Stimulated activated CD4-positive, alpha-beta T cell treated with anti-CD3 and anti-CD28 coated beads, TNF-alpha, amount 100 ng/mL, for 1 hour (primary cell): ENCODE measurements at regions not wholly inside any gene's neighbourhood (a gene's known extent, or its start where the extent isn't known, plus 50 kb on each side); places are given as distances from the start of the nearest gene placed in this dataset.

Source experiments
- DNase-seq, 3 donors: peaks; one replicate each; pipeline ENCODE4 v3.0.0-alpha.2; 2020; ENCODE audit warnings: low read depth in 3 of 3, low spot score in 1 of 3

DNA sequence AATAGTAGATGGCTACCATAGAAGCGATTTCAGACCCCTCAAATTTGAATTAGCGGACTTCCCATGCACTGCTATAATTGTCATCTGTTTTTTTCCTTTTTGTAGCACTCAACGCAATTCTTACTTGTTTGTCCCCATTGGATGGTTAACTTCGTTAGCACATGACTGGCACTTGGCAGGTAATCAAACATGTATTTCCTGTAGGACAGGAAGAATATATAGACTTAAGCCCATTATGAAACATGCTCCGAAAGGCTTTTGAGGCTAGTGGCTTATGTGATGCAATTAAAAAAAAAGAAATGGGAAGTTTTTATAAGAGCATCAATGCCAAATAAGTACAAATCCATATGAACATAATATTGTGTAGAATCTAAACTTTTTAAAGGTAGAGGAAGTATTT, 301.2 kb downstream of the PSAT1 start:
- no peak for DNase-seq

DNA sequence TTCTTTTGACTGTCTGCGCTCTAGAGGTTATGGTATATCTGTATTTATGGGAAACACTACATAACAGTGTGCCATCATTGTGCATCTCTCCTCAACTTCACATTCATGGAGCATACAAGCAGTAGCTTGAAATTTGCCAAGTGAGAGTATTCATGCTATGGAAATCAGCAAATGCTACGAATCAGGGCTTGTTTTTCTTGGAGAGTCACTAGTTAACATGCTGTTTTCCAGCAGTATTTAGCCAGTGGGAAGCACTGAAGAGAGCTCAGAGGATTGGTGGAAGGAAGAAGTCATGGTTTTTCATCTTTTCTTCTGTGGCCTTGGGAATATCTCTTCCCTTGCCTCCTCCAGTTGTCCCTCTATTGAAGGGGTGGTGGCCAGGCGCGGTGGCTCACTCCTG, 303.0 kb downstream of the PSAT1 start:
- no peak for DNase-seq

- DNase-seq: no peak
Measured at GRCh38 chr9:78601957-78602565, 305.1 kb downstream of the PSAT1 start.

GRCh38 chr9:78605041-78606000, 308.4 kb downstream of the PSAT1 start:
- no peak for DNase-seq

DNA sequence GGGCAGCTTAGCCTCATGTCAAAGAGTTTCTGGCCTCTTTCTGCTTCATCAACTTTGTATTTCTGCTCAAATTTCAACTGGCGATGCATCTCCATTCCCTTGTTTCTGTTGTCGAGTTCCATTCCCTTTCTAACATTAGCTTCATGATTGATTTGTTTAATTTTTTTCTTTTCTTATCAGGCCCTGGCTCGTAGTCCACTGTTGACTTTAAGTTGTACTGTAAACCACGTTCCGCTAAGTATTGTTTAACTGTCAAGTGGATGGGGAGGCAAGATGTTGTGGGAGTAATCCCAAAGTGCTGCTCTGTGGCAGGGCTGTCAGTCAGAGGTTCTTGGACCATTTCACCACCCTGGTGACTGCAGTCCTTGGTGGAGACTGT, 309.1 kb downstream of the PSAT1 start:
- DNase-seq: no peak

- DNase-seq: no peak
Measured at GRCh38 chr9:78607853-78608252, 310.9 kb downstream of the PSAT1 start.

- DNase-seq: no peak
Measured at GRCh38 chr9:78609450-78609849, 312.5 kb downstream of the PSAT1 start.

GRCh38 chr9:78612091-78612490, 315.2 kb downstream of the PSAT1 start:
- DNase-seq: no peak

DNA sequence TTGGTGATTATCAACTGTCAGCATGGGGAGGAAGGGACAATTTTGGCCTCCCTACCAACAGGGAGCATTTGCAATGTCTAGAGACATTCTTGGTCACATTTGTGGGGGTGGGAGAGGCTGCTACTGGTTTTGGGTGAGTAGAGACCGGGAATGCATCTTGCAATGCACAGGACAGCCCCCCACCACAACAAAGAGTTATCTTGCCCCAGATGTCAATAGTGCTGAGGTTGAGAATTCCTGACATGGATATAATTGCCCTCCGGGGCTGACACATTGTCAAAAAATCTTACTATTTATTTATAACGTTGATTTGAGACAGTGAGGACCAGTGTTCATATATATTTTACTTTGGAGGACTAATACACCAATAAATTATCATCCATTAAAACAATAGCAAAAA, 316.1 kb downstream of the PSAT1 start:
- DNase-seq: no peak

GRCh38 chr9:78614892-78615291, 318.0 kb downstream of the PSAT1 start:
- no peak for DNase-seq

- DNase-seq: no peak
Measured at GRCh38 chr9:78615372-78615771, 318.4 kb downstream of the PSAT1 start.

DNA sequence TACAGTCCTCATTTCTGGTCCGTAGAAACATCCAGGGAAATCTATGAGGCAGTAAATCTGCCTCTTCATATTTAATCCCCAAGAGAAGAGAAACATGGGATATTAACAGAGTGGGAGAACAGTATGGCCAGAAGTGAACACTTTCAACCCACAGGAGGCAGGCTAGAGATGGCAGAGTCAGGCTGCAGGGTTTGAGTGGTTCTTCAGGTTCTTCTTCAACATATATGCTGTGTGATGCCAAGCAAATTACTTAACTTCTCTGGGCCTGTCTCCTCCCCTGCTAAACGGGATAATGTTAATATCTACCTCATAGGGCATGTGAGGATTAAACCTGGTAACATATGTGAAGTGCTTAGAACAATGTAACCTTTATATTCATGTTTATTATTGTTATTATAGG, 321.8 kb downstream of the PSAT1 start:
- DNase-seq: no peak

GRCh38 chr9:78620303-78620702, 323.4 kb downstream of the PSAT1 start:
- DNase-seq: no peak

DNA sequence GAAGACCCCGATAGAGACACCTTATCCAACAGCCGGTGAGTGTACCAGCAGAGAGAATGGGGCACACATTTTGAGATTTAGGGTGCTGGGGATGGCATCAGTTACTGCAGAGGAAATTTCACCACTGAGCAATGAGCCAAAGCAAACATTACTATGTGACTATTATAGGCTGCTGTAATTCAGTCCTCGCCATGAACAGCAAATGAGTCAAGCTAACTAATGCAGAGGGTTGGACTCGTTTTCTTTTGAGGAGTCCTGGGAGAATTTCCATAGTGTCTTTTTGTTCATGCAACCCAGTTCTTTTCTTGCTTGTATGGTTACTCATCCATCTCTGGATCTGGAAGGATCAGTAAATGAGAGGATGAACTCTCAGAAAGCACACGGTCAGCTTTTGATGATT, 323.8 kb downstream of the PSAT1 start:
- no peak for DNase-seq

- DNase-seq: no peak
Measured at GRCh38 chr9:78622126-78622525, 325.2 kb downstream of the PSAT1 start.

GRCh38 chr9:78626971-78627370, 330.0 kb downstream of the PSAT1 start:
- no peak for DNase-seq

- DNase-seq: no peak
Measured at GRCh38 chr9:78630966-78631365, 334.0 kb downstream of the PSAT1 start.

DNA sequence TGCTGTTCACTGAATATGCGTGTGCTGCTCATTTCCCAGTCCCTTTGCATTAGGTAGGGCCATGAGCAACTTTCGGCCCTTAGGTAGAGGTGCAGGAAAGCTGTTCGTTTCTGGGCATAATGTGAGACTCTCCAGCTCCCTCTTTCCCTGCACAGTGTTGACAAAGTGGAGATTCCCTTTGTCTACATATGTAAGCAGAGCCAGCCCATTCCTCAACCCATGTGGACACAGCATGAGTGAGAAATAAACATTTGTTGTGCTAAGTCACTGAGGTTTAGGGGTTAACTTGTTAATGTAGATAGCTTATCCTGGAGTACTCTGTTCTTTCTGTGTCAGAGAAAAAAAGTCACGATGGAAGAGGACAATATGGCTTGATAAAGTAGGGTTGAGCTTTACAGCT, 343.8 kb downstream of the PSAT1 start:
- no peak for DNase-seq

GRCh38 chr9:78644359-78644758, 347.4 kb downstream of the PSAT1 start:
- DNase-seq: no peak

GRCh38 chr9:78654324-78654723, 357.4 kb downstream of the PSAT1 start:
- DNase-seq: no peak

GRCh38 chr9:78663369-78663768, 366.4 kb downstream of the PSAT1 start:
- no peak for DNase-seq

GRCh38 chr9:78664370-78664769, 367.4 kb downstream of the PSAT1 start:
- DNase-seq: no peak
